ENCODE measurements at regions not wholly inside any gene's neighbourhood (a gene's known extent, or its start where the extent isn't known, plus 50 kb on each side); places are given as distances from the start of the nearest gene placed in this dataset.

GRCh38 chr7:17412883-17413282, 114.4 kb downstream of the AHR start:
- TF ChIP-seq CTCF (IDR thresholded peaks at IDR 0.05) (no peak), POLR2A (IDR thresholded peaks at IDR 0.05) (no peak)
